Fibroblast of lung (primary cell): ENCODE measurements at regions not wholly inside any gene's neighbourhood (a gene's known extent, or its start where the extent isn't known, plus 50 kb on each side); places are given as distances from the start of the nearest gene placed in this dataset.

Experiments
- DNase-seq, 2 donors: peaks; one replicate each; pipeline versions ENCODE4 v3.0.0 to v3.0.0-alpha.2; 2010; ENCODE audit warnings: low read depth in 2 of 2
- H2AFZ ChIP-seq: 2 replicates; pipeline ENCODE4 v1.5.1; 2012; ENCODE audit warnings: low read length, control low read depth, inconsistent platforms
- H3K27ac ChIP-seq: 2 replicates; pipeline ENCODE4 v1.5.1; 2011; ENCODE audit warnings: low read length, control low read depth; ENCODE audit not compliant: insufficient read depth
- H3K27me3 ChIP-seq: 2 replicates; pipeline ENCODE4 v1.5.1; 2011; ENCODE audit warnings: mild to moderate bottlenecking, low read length; ENCODE audit not compliant: control insufficient read depth, insufficient read depth
- H3K36me3 ChIP-seq: 2 replicates; pipeline ENCODE4 v1.5.1; 2011; ENCODE audit warnings: low read length; ENCODE audit not compliant: control insufficient read depth, insufficient read depth
- H3K4me1 ChIP-seq: 2 replicates; pipeline ENCODE4 v1.5.1; 2011; ENCODE audit warnings: low read length; ENCODE audit not compliant: control insufficient read depth, insufficient read depth; ENCODE audit errors: extremely low read depth
- H3K4me2 ChIP-seq: 2 replicates; pipeline ENCODE4 v1.5.1; 2011; ENCODE audit warnings: low read length, control low read depth; ENCODE audit not compliant: insufficient read depth; ENCODE audit errors: extremely low read depth
- H3K4me3 ChIP-seq, 4 experiments: fragments of 200-600 bp in 1 of 4; sonication (generic) in 1 of 4; replicated peaks in 1 of 4; 2 replicates each; pipeline ENCODE4 v1.5.1; 2011 to 2016; ENCODE audit warnings: low read length in 4 of 4, low read depth in 3 of 4, mild to moderate bottlenecking in 3 of 4, control low read depth in 2 of 4, inconsistent platforms in 1 of 4, mixed read lengths in 1 of 4; ENCODE audit not compliant: insufficient read depth in 1 of 4; ENCODE audit errors: control extremely low read depth in 1 of 4
- H3K79me2 ChIP-seq: 2 replicates; pipeline ENCODE4 v1.5.1; 2012; ENCODE audit warnings: mild to moderate bottlenecking, low read length, inconsistent platforms; ENCODE audit not compliant: control insufficient read depth, insufficient read depth
- H3K9ac ChIP-seq: 2 replicates; pipeline ENCODE4 v1.5.1; 2011; ENCODE audit warnings: mild to moderate bottlenecking, low read length, control low read depth; ENCODE audit not compliant: insufficient read depth
- H3K9me3 ChIP-seq: 2 replicates; pipeline ENCODE4 v1.5.1; 2012; ENCODE audit warnings: low read depth, low read length; ENCODE audit not compliant: control insufficient read depth, insufficient read depth
- H4K20me1 ChIP-seq: 2 replicates; pipeline ENCODE4 v1.5.1; 2011; ENCODE audit warnings: low read length; ENCODE audit not compliant: control insufficient read depth, insufficient read depth; ENCODE audit errors: extremely low read depth
- CTCF ChIP-seq, 2 donors: IDR thresholded peaks in 1 of 2; conservative IDR thresholded peaks in 1 of 2; 1 replicate in 1 of 2; 2 replicates in 1 of 2; pipeline ENCODE4 v1.5.1; 2011 to 2012; ENCODE audit warnings: low read length in 2 of 2, control low read depth in 1 of 2, inconsistent platforms in 1 of 2, low read depth in 1 of 2, mild to moderate bottlenecking in 1 of 2
- EZH2 ChIP-seq: IDR thresholded peaks from 2 replicates; pipeline ENCODE4 v1.5.1; 2012; ENCODE audit warnings: low read length, control low read depth, mild to moderate bottlenecking; ENCODE audit errors: missing control alignments

- Histone ChIP-seq H3K4me1 (no peaks in the 10 kb centered on the region), H3K9ac (no peak overlapping the region), H3K27ac (no peak overlapping the region), H3K36me3 (no peaks in the 10 kb centered on the region), H3K79me2 (no peaks in the 10 kb centered on the region), H2AFZ (no peak overlapping the region), H3K4me3 (no peak overlapping the region), H3K4me2 (no peak overlapping the region), H3K27me3 (no peaks in the 10 kb centered on the region), H3K9me3 (no peaks in the 10 kb centered on the region), H4K20me1 (no peaks in the 10 kb centered on the region)
- no peak for DNase-seq
- no peak for TF ChIP-seq CTCF (conservative IDR thresholded peaks at IDR 0.05 in 1 of 2, IDR thresholded peaks at IDR 0.05 in 1 of 2; ENCODE audit: low read depth in 1 of 2, low read length in 2 of 2)
- TF ChIP-seq EZH2, result no peak
Measured at GRCh38 chr3:27907929-27908328, 185.8 kb upstream of the EOMES start.

DNA sequence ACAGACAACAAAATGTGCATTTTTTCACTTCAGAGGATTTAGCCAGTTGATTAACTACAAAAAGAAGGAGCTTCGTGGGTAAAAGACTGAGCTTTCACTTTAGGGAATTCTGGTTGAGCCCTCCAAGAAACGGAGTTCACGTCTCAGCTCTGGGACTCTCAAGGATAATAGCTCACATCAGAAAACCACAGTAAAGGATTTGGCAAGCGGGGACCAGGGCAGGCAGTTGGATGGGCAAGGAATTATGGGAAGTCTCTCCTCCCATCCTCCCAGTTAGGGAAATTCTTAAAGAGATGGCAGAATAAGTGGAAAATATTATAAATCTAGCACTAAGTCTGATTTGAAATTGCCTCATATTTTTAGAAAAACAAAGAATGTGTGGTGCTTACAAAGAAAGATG is 188.3 kb upstream of the EOMES start:
- H3K79me2 ChIP-seq, result no peaks in the 10 kb centered on the region
- no peak overlapping the region for H3K4me3 ChIP-seq
- no peak overlapping the region for H3K27ac ChIP-seq
- H2AFZ ChIP-seq, result no peak overlapping the region
- DNase-seq, result no peak
- H4K20me1 ChIP-seq, result no peaks in the 10 kb centered on the region
- no peak overlapping the region for H3K9ac ChIP-seq
- H3K36me3 ChIP-seq, result no peaks in the 10 kb centered on the region
- H3K9me3 ChIP-seq, result no peaks in the 10 kb centered on the region
- H3K4me1 ChIP-seq, result no peaks in the 10 kb centered on the region
- no peak overlapping the region for H3K4me2 ChIP-seq
- H3K27me3 ChIP-seq, result no peaks in the 10 kb centered on the region
- TF ChIP-seq CTCF (conservative IDR thresholded peaks at IDR 0.05 in 1 of 2, IDR thresholded peaks at IDR 0.05 in 1 of 2; ENCODE audit: low read depth in 1 of 2, low read length in 2 of 2) (no peak), EZH2 (no peak)

DNA sequence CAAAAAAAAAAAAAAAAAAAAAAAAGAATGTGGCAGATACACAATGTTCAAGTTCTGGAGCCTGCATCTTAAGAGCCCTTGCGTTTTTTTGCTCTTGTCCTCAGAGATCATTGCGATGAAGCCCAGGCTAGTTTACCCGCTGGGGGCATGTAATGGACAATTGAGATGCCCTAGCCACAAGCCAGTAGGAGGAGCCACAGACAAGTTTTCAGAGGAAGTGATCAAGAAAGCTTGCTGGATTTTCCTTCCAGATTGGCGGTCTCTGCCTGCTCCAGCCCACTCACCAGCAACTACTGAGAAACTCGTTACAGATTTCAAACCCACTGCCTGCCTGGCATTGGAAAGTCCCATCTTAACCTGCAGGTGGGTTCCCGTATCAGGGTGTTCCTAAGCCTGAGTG is 192.1 kb upstream of the EOMES start:
- Histone ChIP-seq H3K36me3 (no peaks in the 10 kb centered on the region), H3K4me1 (no peaks in the 10 kb centered on the region), H3K9ac (no peak overlapping the region), H3K79me2 (no peaks in the 10 kb centered on the region), H3K4me2 (no peak overlapping the region), H3K27ac (no peak overlapping the region), H3K9me3 (no peaks in the 10 kb centered on the region), H3K27me3 (no peaks in the 10 kb centered on the region), H4K20me1 (no peaks in the 10 kb centered on the region), H2AFZ (no peak overlapping the region), H3K4me3 (no peak overlapping the region)
- no peak for DNase-seq
- TF ChIP-seq CTCF (conservative IDR thresholded peaks at IDR 0.05 in 1 of 2, IDR thresholded peaks at IDR 0.05 in 1 of 2; ENCODE audit: low read depth in 1 of 2, low read length in 2 of 2) (peak in 1 of 2 donors; percentile 18), EZH2 (no peak)
